MM.1S (cell line): ENCODE measurements at regions not wholly inside any gene's neighbourhood (a gene's known extent, or its start where the extent isn't known, plus 50 kb on each side); places are given as distances from the start of the nearest gene placed in this dataset.

ENCODE experiments used
- EZH2 ChIP-seq: fragments of 300-600 bp; sonication (generic); optimal IDR thresholded peaks from 2 replicates; pipeline ENCODE3; 2017; ENCODE audit warnings: low read depth, mild to moderate bottlenecking, antibody characterized with exemption, low read length, mixed read lengths
- TF ChIP-seq, protein P1 (sequence below): fragments of 300-600 bp; sonication (generic); IDR thresholded peaks from 2 replicates; pipeline ENCODE4 v1.5.1; 2016; ENCODE audit warnings: antibody characterized with exemption, low read length, mixed read lengths

DNA sequence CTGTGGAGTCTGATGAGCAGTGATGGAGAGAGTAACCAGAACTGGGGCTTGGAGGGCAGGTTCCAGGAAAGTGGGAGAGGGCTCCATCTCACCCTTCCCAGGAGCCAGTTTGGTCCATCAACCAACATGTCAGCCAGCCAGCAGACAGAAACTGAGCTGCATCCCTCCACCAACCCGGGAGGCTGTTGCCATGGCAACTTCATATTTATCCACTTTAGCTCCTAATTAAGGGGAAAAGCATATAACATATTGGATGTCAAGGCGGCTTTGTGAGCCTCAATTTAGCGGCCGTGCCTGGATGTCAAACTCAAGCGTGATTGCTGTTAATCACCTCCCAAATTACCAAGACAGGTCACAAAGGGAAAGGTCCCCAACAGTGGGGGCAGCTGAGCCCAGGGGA lies 81.5 kb upstream of the ARAP3 start:
- TF ChIP-seq, protein P1, sequence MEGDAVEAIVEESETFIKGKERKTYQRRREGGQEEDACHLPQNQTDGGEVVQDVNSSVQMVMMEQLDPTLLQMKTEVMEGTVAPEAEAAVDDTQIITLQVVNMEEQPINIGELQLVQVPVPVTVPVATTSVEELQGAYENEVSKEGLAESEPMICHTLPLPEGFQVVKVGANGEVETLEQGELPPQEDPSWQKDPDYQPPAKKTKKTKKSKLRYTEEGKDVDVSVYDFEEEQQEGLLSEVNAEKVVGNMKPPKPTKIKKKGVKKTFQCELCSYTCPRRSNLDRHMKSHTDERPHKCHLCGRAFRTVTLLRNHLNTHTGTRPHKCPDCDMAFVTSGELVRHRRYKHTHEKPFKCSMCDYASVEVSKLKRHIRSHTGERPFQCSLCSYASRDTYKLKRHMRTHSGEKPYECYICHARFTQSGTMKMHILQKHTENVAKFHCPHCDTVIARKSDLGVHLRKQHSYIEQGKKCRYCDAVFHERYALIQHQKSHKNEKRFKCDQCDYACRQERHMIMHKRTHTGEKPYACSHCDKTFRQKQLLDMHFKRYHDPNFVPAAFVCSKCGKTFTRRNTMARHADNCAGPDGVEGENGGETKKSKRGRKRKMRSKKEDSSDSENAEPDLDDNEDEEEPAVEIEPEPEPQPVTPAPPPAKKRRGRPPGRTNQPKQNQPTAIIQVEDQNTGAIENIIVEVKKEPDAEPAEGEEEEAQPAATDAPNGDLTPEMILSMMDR: no peak
- TF ChIP-seq EZH2: no peak
